ENCODE measurements at regions not wholly inside any gene's neighbourhood (a gene's known extent, or its start where the extent isn't known, plus 50 kb on each side); places are given as distances from the start of the nearest gene placed in this dataset.
A peak's percentile ranks its signal among the peaks of the same experiment; 100 is the strongest.
"Not testable (repeated sequence)": the region's sequence is repeated elsewhere in the genome, so short reads cannot be mapped to it uniquely, and the experiment has no call there.

- DNase-seq (ENCODE audit: low spot score) = no peak
Observed at GRCh38 chr3:86794361-86795065, 196.4 kb downstream of the VGLL3 start.

GRCh38 chr3:86793786-86794185 is 197.2 kb downstream of the VGLL3 start:
- peak; percentile 30 for DNase-seq (ENCODE audit: low spot score)

DNA sequence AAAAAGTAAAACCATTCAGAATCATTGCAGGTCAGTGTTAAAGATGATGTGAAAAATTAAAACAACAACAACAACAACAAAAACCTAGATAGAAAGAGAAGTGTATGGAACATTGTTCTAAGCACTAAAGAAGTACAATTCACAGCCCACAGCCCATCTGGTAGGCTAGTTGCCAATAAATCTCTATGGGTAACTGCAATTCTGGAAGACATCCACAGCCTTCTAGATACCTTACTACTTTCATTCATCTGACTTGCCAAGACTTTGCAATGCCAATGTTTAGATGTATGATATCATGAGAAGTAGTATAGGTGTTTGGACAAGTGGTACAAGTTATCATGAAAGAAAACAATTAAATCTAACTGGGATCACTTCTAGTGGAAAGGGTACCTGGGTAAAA is 198.6 kb downstream of the VGLL3 start:
- no peak for DNase-seq (ENCODE audit: low spot score)

- DNase-seq (ENCODE audit: low spot score) = no peak
Observed at GRCh38 chr3:86790884-86791549, 199.9 kb downstream of the VGLL3 start.

- no peak for DNase-seq (ENCODE audit: low spot score)
Observed at GRCh38 chr3:86788371-86788770, 202.6 kb downstream of the VGLL3 start.

DNA sequence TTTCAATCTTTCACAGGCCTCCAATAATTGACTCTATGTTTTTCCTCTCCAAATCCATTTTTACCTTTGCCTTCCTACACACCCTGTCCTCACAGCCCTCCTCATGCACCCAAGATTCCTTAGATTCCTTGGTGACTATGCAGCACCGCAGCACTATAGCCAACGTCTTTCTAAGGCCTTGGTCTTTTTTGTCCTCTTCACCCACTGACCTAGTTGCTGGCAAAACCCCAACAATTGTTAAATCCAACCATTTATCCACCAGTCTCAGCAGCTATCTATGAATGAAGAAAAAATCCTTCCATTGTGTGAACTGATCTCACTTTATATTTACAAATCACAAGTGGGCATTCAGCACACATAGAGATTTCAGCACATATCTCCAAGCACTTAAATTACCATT is 203.9 kb downstream of the VGLL3 start:
- no peak for DNase-seq (ENCODE audit: low spot score)

GRCh38 chr3:86785386-86785785 is 205.6 kb downstream of the VGLL3 start:
- DNase-seq (ENCODE audit: low spot score) = no peak

DNA sequence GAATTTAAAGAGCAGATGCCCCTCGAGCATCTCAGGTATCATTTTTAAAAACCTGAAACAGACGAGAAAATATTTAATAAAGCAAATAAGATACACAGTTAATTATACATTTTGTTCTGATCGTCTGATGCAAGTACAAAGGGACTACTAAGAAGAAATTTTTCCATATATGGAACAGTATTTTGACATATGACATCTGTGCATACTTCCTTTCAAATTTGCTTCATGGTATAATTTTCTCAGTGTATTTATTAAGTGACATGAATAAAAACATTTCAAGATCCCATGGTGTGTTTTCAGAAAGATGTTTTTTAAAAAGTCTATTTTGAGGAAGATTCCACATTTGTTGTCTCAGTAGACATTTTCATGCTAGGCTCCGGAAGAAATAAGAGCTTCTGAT is 208.1 kb downstream of the VGLL3 start:
- DNase-seq (ENCODE audit: low spot score) = no peak

DNA sequence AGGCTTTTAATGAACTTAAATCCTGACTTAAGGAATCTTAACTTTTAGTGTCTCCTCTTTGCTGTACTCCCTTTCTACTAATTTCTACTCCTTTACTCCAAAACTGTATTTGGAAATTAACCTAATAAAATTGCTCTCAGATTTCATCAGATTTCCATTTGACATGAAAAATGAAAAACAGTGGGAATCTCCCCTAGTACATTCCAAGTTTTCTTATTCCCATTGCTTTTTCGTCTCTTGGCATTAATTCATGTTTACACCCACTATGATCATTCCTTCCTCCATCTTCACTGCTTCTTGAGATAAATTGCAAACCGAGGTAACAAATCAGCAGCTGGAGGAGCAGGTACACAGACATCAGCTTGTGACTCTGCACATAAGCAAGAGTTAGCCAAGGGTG is 208.7 kb downstream of the VGLL3 start:
- no peak for DNase-seq (ENCODE audit: low spot score)

GRCh38 chr3:86774082-86774691 is 216.8 kb downstream of the VGLL3 start:
- no peak for DNase-seq (ENCODE audit: low spot score)

GRCh38 chr3:86772699-86773098 is 218.2 kb downstream of the VGLL3 start:
- DNase-seq (ENCODE audit: low spot score) = no peak

DNA sequence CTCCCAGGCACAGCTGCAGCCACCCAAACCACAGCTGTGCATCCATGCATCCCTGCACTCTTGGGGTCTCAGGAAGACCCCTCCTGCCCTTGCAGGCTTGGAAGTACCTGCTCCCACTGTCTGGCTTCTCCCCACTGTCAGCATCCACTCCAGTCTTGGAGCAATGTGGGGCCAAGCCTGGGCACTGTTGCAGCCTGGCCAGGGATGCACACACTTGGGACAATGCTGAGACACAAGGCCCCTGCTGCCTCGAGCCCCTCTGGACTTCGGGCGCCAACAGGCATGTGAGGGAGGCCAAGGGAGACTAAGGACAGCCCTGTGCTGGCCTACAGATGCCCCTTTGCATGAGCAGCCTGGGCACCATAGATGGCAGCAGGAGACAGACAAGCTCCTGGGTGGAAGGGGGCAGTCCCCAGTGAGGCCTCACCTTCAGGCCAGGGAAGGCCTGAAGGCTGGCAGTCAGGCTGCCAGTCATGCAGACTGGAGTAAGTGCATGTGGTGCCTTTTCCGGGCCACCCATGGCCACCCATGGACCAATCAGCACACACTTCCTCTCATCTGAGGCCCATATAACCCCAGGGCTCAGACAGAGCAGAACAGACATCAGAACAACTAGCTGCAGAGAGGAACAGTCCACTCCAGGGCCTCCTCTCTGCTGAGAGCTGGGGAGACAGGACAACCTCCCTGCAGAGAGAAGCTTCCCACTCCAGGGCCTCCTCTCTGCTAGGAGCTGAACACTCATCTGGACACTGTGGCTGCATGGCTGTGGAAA is 219.0 kb downstream of the VGLL3 start:
- no peak for DNase-seq (ENCODE audit: low spot score)

GRCh38 chr3:86766331-86766730 is 224.6 kb downstream of the VGLL3 start:
- DNase-seq (ENCODE audit: low spot score) = no peak

- not testable (repeated sequence) for DNase-seq (ENCODE audit: low spot score)
Observed at GRCh38 chr3:86757322-86758179, 233.4 kb downstream of the VGLL3 start.

GRCh38 chr3:86748015-86748414 is 242.9 kb downstream of the VGLL3 start:
- no peak for DNase-seq (ENCODE audit: low spot score)

DNA sequence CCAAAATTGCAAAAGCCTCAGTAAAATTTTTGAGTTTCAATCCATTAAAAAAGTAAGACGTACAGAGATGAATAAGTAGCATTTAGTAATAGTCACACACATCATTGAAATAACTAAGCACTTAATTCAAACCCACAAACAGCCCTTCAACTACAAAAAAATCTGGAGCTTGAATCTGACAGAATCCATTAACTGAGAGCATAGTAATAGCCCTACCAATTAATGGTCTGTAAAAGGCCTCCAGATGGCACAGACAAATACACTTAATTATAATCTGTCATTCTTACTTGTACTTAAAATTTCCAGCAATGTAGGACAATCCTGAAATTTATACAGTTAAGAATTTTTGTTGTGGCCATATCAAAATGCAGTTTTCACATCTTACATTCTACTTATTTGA is 246.9 kb downstream of the VGLL3 start:
- no peak for DNase-seq (ENCODE audit: low spot score)

GRCh38 chr3:86743233-86743632 is 247.7 kb downstream of the VGLL3 start:
- no peak for DNase-seq (ENCODE audit: low spot score)

GRCh38 chr3:86740751-86741150 is 250.2 kb downstream of the VGLL3 start:
- no peak for DNase-seq (ENCODE audit: low spot score)

DNA sequence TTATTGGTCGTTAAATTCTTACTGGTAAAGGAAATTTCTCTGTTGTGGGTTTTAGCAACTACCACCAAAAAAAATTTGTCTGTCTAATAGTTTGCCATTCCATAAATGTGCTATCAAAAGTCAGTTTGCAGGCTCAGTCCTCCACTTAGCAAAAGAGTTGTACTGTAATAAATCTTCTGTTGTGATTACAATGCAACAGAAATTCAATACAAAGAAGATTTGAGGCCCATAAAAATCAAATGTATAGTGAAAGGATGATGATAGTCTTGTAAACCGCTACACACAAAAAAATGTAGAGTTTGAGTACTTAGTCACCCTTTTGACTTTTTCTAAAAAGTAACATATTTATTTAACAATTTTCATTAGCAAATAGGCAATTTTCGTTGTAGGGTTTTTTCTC is 251.7 kb downstream of the VGLL3 start:
- DNase-seq (ENCODE audit: low spot score) = no peak

GRCh38 chr3:86738684-86739083 is 252.3 kb downstream of the VGLL3 start:
- DNase-seq (ENCODE audit: low spot score) = no peak

- DNase-seq (ENCODE audit: low spot score) = no peak
Observed at GRCh38 chr3:86737517-86737916, 253.4 kb downstream of the VGLL3 start.

- no peak for DNase-seq (ENCODE audit: low spot score)
Observed at GRCh38 chr3:86733257-86733656, 257.7 kb downstream of the VGLL3 start.

Data from iPS-NIHi11 (cell line).